Ovary (tissue), 3 donors: ENCODE measurements at regions not wholly inside any gene's neighbourhood (a gene's known extent, or its start where the extent isn't known, plus 50 kb on each side); places are given as distances from the start of the nearest gene placed in this dataset.

Source experiments
- CTCF ChIP-seq, 3 donors: fragments of 450-650 bp in 2 of 3; fragments of 200-600 bp in 1 of 3; IDR thresholded peaks; one replicate each; pipeline versions ENCODE4 v1.5.1 to v1.8.0; 2016 to 2022; ENCODE audit warnings: antibody characterized with exemption in 3 of 3, mild to moderate bottlenecking in 1 of 3
- POLR2A ChIP-seq: fragments of 450-650 bp; IDR thresholded peaks from one replicate; pipeline ENCODE4 v1.6.1; 2017; ENCODE audit warnings: antibody characterized with exemption, mild to moderate bottlenecking, moderate library complexity
- donor health status: DM: no; HTN: no; CAD: no.

GRCh38 chr4:130545171-130545570 is 1449.2 kb downstream of the C4orf33 start:
- TF ChIP-seq POLR2A: no peak
- no peak for TF ChIP-seq CTCF (IDR thresholded peaks at IDR 0.05)
